GM23338 (cell line): ENCODE measurements at regions not wholly inside any gene's neighbourhood (a gene's known extent, or its start where the extent isn't known, plus 50 kb on each side); places are given as distances from the start of the nearest gene placed in this dataset.

Experiments
- ATAC-seq: fragments of 200-7000 bp; cut with Tn5 transposase; 3 replicates; pipeline ENCODE4 v1.9.1; 2020
- DNase-seq: peaks from one replicate; pipeline ENCODE4 v3.0.0-alpha.2; 2015; ENCODE audit warnings: low spot score
- H2AFZ ChIP-seq: fragments of 200-600 bp; sonication (generic); 2 replicates; pipeline ENCODE4 v1.8.0; 2016; ENCODE audit warnings: antibody characterized with exemption, mild to moderate bottlenecking, moderate library complexity
- H3F3A ChIP-seq: fragments of 200-600 bp; sonication (generic); replicated peaks from 2 replicates; pipeline ENCODE4 v1.8.0; 2017; ENCODE audit warnings: antibody characterized with exemption, mixed run types, low read depth
- H3K27ac ChIP-seq: fragments of 200-600 bp; sonication (generic); 2 replicates; pipeline ENCODE4 v1.6.1; 2016; ENCODE audit warnings: low read depth
- H3K27me3 ChIP-seq: fragments of 200-600 bp; sonication (generic); 2 replicates; pipeline ENCODE4 v1.8.0; 2016; ENCODE audit warnings: mild to moderate bottlenecking, mixed run types, moderate library complexity; ENCODE audit not compliant: insufficient read depth
- H3K36me3 ChIP-seq: fragments of 200-600 bp; sonication (generic); 2 replicates; pipeline ENCODE4 v1.8.0; 2016; ENCODE audit warnings: mild to moderate bottlenecking; ENCODE audit not compliant: insufficient read depth
- H3K4me1 ChIP-seq: fragments of 200-600 bp; sonication (generic); 2 replicates; pipeline ENCODE4 v1.8.0; 2016; ENCODE audit warnings: mild to moderate bottlenecking, moderate library complexity; ENCODE audit not compliant: insufficient read depth
- H3K4me2 ChIP-seq: fragments of 200-600 bp; sonication (generic); 2 replicates; pipeline ENCODE4 v1.7.1; 2017; ENCODE audit warnings: mixed run types
- H3K4me3 ChIP-seq: fragments of 200-600 bp; sonication (generic); 2 replicates; pipeline ENCODE4 v1.6.1; 2016; ENCODE audit warnings: mixed run types
- H3K79me2 ChIP-seq: fragments of 200-600 bp; sonication (generic); replicated peaks from 2 replicates; pipeline ENCODE4 v1.8.0; 2017; ENCODE audit warnings: mild to moderate bottlenecking; ENCODE audit not compliant: insufficient read depth
- H3K9me2 ChIP-seq: fragments of 200-600 bp; sonication (generic); 2 replicates; pipeline ENCODE4 v1.8.0; 2017; ENCODE audit not compliant: insufficient read depth
- H4K20me1 ChIP-seq: fragments of 200-600 bp; sonication (generic); replicated peaks from 2 replicates; pipeline ENCODE4 v1.8.0; 2017; ENCODE audit warnings: mild to moderate bottlenecking; ENCODE audit not compliant: insufficient read depth
- H3K27ac Mint-ChIP-seq: 2 replicates; pipeline ENCODE4 v1.8.0; 2020; ENCODE audit warnings: inconsistent platforms, mild to moderate bottlenecking, moderate library complexity, mixed read lengths
- H3K27me3 Mint-ChIP-seq: 3 replicates; pipeline ENCODE4 v1.8.0; 2022; ENCODE audit warnings: low read depth, mild to moderate bottlenecking, moderate library complexity, mixed read lengths, inconsistent platforms; ENCODE audit not compliant: insufficient read depth, poor library complexity
- H3K36me3 Mint-ChIP-seq: 3 replicates; pipeline ENCODE4 v1.8.0; 2021; ENCODE audit warnings: low read depth, mild to moderate bottlenecking, inconsistent platforms, moderate library complexity, mixed read lengths
- H3K4me1 Mint-ChIP-seq: 3 replicates; pipeline ENCODE4 v1.8.0; 2020; ENCODE audit warnings: mild to moderate bottlenecking, inconsistent platforms, mixed read lengths
- H3K4me3 Mint-ChIP-seq: 3 replicates; pipeline ENCODE4 v1.8.0; 2021; ENCODE audit warnings: moderate library complexity, mild to moderate bottlenecking, inconsistent platforms, mixed read lengths
- H3K9me3 Mint-ChIP-seq: 3 replicates; pipeline ENCODE4 v1.8.0; 2020; ENCODE audit warnings: moderate library complexity, mild to moderate bottlenecking, inconsistent platforms, mixed read lengths
- CREB1 ChIP-seq: fragments of 250-450 bp; sonication (Bioruptor Pico); IDR thresholded peaks from 2 replicates; pipeline ENCODE4 v1.5.0; 2020; ENCODE audit warnings: low read depth, mild to moderate bottlenecking, moderate library complexity
- CTCF ChIP-seq, 2 experiments: fragments of 200-600 bp in 1 of 2; sonication (generic) in 1 of 2; conservative IDR thresholded peaks; 2 replicates each; pipeline versions ENCODE4 v1.5.1 to v1.6.1; 2016 to 2017; ENCODE audit warnings: antibody characterized with exemption in 2 of 2, low read depth in 2 of 2, mild to moderate bottlenecking in 2 of 2, moderate library complexity in 1 of 2
- ETS1 ChIP-seq: IDR thresholded peaks from 2 replicates; pipeline ENCODE4 v1.6.1; 2016; ENCODE audit warnings: antibody characterized with exemption
- EZH2 ChIP-seq: fragments of 200-600 bp; sonication (generic); IDR thresholded peaks from one replicate; pipeline ENCODE4 v1.8.0; 2017; ENCODE audit warnings: antibody characterized with exemption, mild to moderate bottlenecking, low read depth; ENCODE audit not compliant: unreplicated experiment
- EZH2phosphoT487 ChIP-seq: fragments of 200-600 bp; sonication (generic); IDR thresholded peaks from one replicate; pipeline ENCODE4 v1.8.1; 2018; ENCODE audit warnings: antibody characterized with exemption; ENCODE audit not compliant: unreplicated experiment
- JUNB ChIP-seq: IDR thresholded peaks from one replicate; pipeline ENCODE4 v1.6.1; 2016; ENCODE audit warnings: antibody characterized with exemption; ENCODE audit not compliant: unreplicated experiment
- NANOG ChIP-seq: IDR thresholded peaks from 2 replicates; pipeline ENCODE4 v1.6.1; 2016; ENCODE audit warnings: antibody characterized with exemption, borderline replicate concordance
- POLR2AphosphoS5 ChIP-seq: IDR thresholded peaks from 2 replicates; pipeline ENCODE4 v1.6.1; 2016; ENCODE audit warnings: antibody characterized with exemption, low read depth
- REST ChIP-seq: IDR thresholded peaks from one replicate; pipeline ENCODE4 v1.6.1; 2018; ENCODE audit warnings: antibody characterized with exemption; ENCODE audit not compliant: unreplicated experiment
- STAT1 ChIP-seq: IDR thresholded peaks from one replicate; pipeline ENCODE4 v1.6.1; 2016; ENCODE audit warnings: antibody characterized with exemption; ENCODE audit not compliant: unreplicated experiment
- ZNF114 ChIP-seq: fragments of 250-450 bp; sonication (Bioruptor Pico); IDR thresholded peaks from 2 replicates; pipeline ENCODE4 v1.5.0; 2020; ENCODE audit warnings: mild to moderate bottlenecking, moderate library complexity
- ZNF331 ChIP-seq: fragments of 250-450 bp; sonication (Bioruptor Pico); IDR thresholded peaks from 2 replicates; pipeline ENCODE4 v1.5.0; 2020; ENCODE audit warnings: low read depth, mild to moderate bottlenecking, moderate library complexity
- ZNF462 ChIP-seq: fragments of 250-450 bp; sonication (Bioruptor Pico); IDR thresholded peaks from 2 replicates; pipeline ENCODE4 v1.5.0; 2020; ENCODE audit warnings: mild to moderate bottlenecking, moderate library complexity

- TF ChIP-seq REST (no peak), ETS1 (no peak), ZNF114 (CRISPR knock-in tag) (no peak), ZNF331 (no peak), POLR2AphosphoS5 (no peak), NANOG (no peak)
Measured at GRCh38 chr12:42010715-42011114, 134.0 kb downstream of the GXYLT1 start (continued).

GRCh38 chr12:42010257-42010656 is 134.4 kb downstream of the GXYLT1 start:
- Histone ChIP-seq H3K4me3 (no peak overlapping the region), H4K20me1 (no peaks in the 10 kb centered on the region), H3K27ac (no peak overlapping the region), H2AFZ (no peak overlapping the region), H3K79me2 (no peaks in the 10 kb centered on the region), H3K9me2 (no peaks in the 10 kb centered on the region), H3K27me3 (no peaks in the 10 kb centered on the region), H3F3A (no peaks in the 10 kb centered on the region), H3K36me3 (no peaks in the 10 kb centered on the region), H3K4me1 (no peaks in the 10 kb centered on the region; the same call in 1 of the 2 replicates), H3K4me2 (no peak overlapping the region)
- no peak overlapping the region for H3K27ac Mint-ChIP-seq
- DNase-seq, result no peak
- ATAC-seq, result no peak
- no peaks in the 10 kb centered on the region for H3K9me3 Mint-ChIP-seq
- peaks cover 2% of the 10 kb centered on the region for H3K4me1 Mint-ChIP-seq
- no peaks in the 10 kb centered on the region for H3K27me3 Mint-ChIP-seq
- H3K4me3 Mint-ChIP-seq, result no peak overlapping the region
- H3K36me3 Mint-ChIP-seq, result no peaks in the 10 kb centered on the region
- TF ChIP-seq JUNB (no peak), CTCF (conservative IDR thresholded peaks at IDR 0.05; ENCODE audit: low read depth in 2 of 2) (no peak), ZNF462 (no peak), STAT1 (no peak), NANOG (no peak), EZH2 (no peak), CREB1 (CRISPR knock-in tag) (no peak), EZH2phosphoT487 (no peak)
